ENCODE measurements at regions not wholly inside any gene's neighbourhood (a gene's known extent, or its start where the extent isn't known, plus 50 kb on each side); places are given as distances from the start of the nearest gene placed in this dataset.

DNA sequence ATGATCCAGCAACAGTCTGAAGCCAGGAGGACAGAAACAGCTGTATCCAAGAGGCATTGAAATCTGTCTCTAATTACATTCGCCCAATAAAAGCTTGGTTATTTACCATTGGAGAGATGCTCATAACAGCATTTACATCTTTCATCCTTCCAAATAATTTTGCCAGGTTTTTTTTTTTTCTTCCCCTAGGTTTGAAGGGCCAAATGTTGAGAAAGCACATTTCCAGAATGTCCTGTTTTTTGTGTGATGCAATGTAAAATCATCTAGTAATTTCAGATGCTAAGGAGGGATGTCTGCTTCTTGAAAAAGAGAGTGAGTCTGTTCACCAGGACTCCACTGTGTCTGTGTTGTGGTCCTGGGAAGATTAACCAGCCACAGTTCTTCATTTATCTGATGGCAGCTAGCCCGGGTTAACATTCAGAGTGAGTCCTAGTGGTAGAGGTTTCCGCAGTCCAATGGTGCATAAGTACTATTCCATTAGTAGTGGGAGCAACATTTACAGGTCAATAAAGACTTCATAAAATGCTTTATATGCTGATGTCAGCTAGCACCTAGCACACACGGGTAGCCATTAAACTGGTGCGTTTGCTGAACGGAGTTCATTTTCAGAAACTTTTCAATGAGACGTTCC is 406.8 kb downstream of the STIM2 start:
- no peak overlapping the region for H3K4me3 ChIP-seq (ENCODE audit: low read length in 2 of 2)
- Mint-ChIP-seq H3K4me3 (no peak overlapping the region), H3K9me3 (peaks cover 0 to 3% (median 0%) of the 10 kb centered on the region in 8 donors), H3K4me1 (no peaks in the 10 kb centered on the region), H3K27ac (no peak overlapping the region), H3K36me3 (no peaks in the 10 kb centered on the region), H3K27me3 (peaks cover 0 to 1% of the 10 kb centered on the region in 2 donors)
- DNase-seq = no peak
- no peaks in the 10 kb centered on the region for H3K9me3 ChIP-seq (ENCODE audit: control insufficient read depth in 1 of 2, low read length in 2 of 2)
- no peaks in the 10 kb centered on the region for H3K36me3 ChIP-seq (ENCODE audit: insufficient read depth, low read length)
- CTCF ChIA-PET (ENCODE audit: partially characterized antibody) = no interaction called here
- H3K4me1 ChIP-seq (ENCODE audit: insufficient read depth, low read length) = no peaks in the 10 kb centered on the region
- no peak overlapping the region for H3K27ac ChIP-seq (ENCODE audit: low read depth, low read length)
- intact Hi-C loops (cut with micrococcal nuclease) = no loop called here
- POLR2A ChIA-PET (ENCODE audit: partially characterized antibody) = no interaction called here
- H3K27me3 ChIP-seq (ENCODE audit: insufficient read depth, low read length) = no peaks in the 10 kb centered on the region

DNA sequence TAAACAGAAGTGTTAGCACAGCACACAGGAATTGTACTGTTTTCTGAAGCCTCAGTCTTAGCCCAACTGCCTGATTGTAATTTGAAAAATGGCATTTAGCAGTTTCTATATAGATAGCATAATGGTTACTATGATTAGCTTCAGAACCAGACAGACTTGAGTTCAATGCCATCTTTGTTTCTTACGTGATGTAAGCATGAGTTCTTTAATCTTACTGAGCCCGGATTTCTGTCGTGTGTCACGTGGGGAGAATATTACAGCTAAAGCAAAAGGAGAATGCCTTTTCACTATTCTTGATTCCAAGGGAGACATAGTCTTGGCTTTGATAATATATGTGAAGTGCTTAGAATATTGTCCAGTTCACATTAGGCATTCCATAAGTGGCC is 407.3 kb downstream of the STIM2 start:
- H3K4me3 Mint-ChIP-seq = no peak overlapping the region
- intact Hi-C loops (cut with micrococcal nuclease) = no loop called here
- peaks cover 0 to 3% (median 0%) of the 10 kb centered on the region in 8 donors for H3K9me3 Mint-ChIP-seq
- no peaks in the 10 kb centered on the region for H3K9me3 ChIP-seq (ENCODE audit: control insufficient read depth in 1 of 2, low read length in 2 of 2)
- no peaks in the 10 kb centered on the region for H3K27me3 ChIP-seq (ENCODE audit: insufficient read depth, low read length)
- ChIA-PET CTCF (ENCODE audit: partially characterized antibody) (no interaction called here), POLR2A (ENCODE audit: partially characterized antibody) (no interaction called here)
- no peak overlapping the region for H3K27ac ChIP-seq (ENCODE audit: low read depth, low read length)
- no peaks in the 10 kb centered on the region for H3K36me3 ChIP-seq (ENCODE audit: insufficient read depth, low read length)
- peaks cover 0 to 1% of the 10 kb centered on the region in 2 donors for H3K27me3 Mint-ChIP-seq
- no peak for DNase-seq
- no peak overlapping the region for H3K27ac Mint-ChIP-seq
- H3K4me3 ChIP-seq (ENCODE audit: low read length in 2 of 2) = no peak overlapping the region
- H3K36me3 Mint-ChIP-seq = no peaks in the 10 kb centered on the region
- no peaks in the 10 kb centered on the region for H3K4me1 ChIP-seq (ENCODE audit: insufficient read depth, low read length)
- H3K4me1 Mint-ChIP-seq = no peaks in the 10 kb centered on the region

GRCh38 chr4:27270435-27270834 is 409.8 kb downstream of the STIM2 start:
- POLR2A ChIA-PET (ENCODE audit: partially characterized antibody) = no interaction called here
- Mint-ChIP-seq H3K4me3 (no peak overlapping the region), H3K27me3 (peaks cover 0 to 1% of the 10 kb centered on the region in 2 donors), H3K36me3 (no peaks in the 10 kb centered on the region), H3K27ac (no peak overlapping the region), H3K4me1 (no peaks in the 10 kb centered on the region), H3K9me3 (peaks cover 0 to 3% (median 0%) of the 10 kb centered on the region in 8 donors)
- H3K27ac ChIP-seq (ENCODE audit: low read depth, low read length) = no peak overlapping the region
- H3K27me3 ChIP-seq (ENCODE audit: insufficient read depth, low read length) = no peaks in the 10 kb centered on the region
- CTCF ChIA-PET (ENCODE audit: partially characterized antibody) = no interaction called here
- H3K4me3 ChIP-seq (ENCODE audit: low read length in 2 of 2) = no peak overlapping the region
- H3K9me3 ChIP-seq (ENCODE audit: control insufficient read depth in 1 of 2, low read length in 2 of 2) = no peaks in the 10 kb centered on the region
- intact Hi-C loops (cut with micrococcal nuclease) = no loop called here
- H3K4me1 ChIP-seq (ENCODE audit: insufficient read depth, low read length) = no peaks in the 10 kb centered on the region
- DNase-seq = no peak
- no peaks in the 10 kb centered on the region for H3K36me3 ChIP-seq (ENCODE audit: insufficient read depth, low read length)

DNA sequence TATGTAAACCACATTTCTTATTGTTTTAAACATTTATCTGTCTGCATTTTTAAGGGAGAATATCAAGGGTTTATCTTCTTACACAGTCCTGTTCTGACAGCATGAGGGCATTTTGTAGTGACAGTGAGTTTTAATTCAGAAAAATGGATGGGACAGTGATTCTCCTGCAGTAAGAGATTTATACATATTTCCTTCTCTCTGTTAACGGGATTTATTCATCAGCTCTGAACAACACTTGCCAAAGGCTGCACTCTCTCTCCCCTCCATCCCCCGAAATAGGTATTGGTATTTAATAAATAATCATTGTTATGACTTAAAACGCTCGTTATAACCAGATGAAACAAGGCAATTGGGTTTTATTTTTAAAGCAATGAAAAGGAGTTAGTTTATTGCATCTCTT is 410.9 kb downstream of the STIM2 start:
- H3K4me1 Mint-ChIP-seq = no peaks in the 10 kb centered on the region
- H3K27me3 ChIP-seq (ENCODE audit: insufficient read depth, low read length) = no peaks in the 10 kb centered on the region
- ChIA-PET POLR2A (ENCODE audit: partially characterized antibody) (no interaction called here), CTCF (ENCODE audit: partially characterized antibody) (no interaction called here)
- no peak for DNase-seq
- H3K4me3 ChIP-seq (ENCODE audit: low read length in 2 of 2) = no peak overlapping the region
- no peak overlapping the region for H3K27ac Mint-ChIP-seq
- H3K4me1 ChIP-seq (ENCODE audit: insufficient read depth, low read length) = no peaks in the 10 kb centered on the region
- H3K27me3 Mint-ChIP-seq = peaks cover 0 to 1% of the 10 kb centered on the region in 2 donors
- intact Hi-C loops (cut with micrococcal nuclease) = no loop called here
- H3K36me3 Mint-ChIP-seq = no peaks in the 10 kb centered on the region
- no peak overlapping the region for H3K4me3 Mint-ChIP-seq
- no peak overlapping the region for H3K27ac ChIP-seq (ENCODE audit: low read depth, low read length)
- no peaks in the 10 kb centered on the region for H3K36me3 ChIP-seq (ENCODE audit: insufficient read depth, low read length)
- H3K9me3 ChIP-seq (ENCODE audit: control insufficient read depth in 1 of 2, low read length in 2 of 2) = no peaks in the 10 kb centered on the region
- H3K9me3 Mint-ChIP-seq = peaks cover 0 to 3% (median 0%) of the 10 kb centered on the region in 8 donors

- Mint-ChIP-seq H3K4me1 (no peaks in the 10 kb centered on the region), H3K36me3 (no peaks in the 10 kb centered on the region), H3K27me3 (peaks cover 0 to 1% of the 10 kb centered on the region in 2 donors), H3K4me3 (no peak overlapping the region), H3K27ac (no peak overlapping the region), H3K9me3 (peaks cover 0 to 4% (median 0%) of the 10 kb centered on the region in 8 donors)
- no peak for DNase-seq
- no peak overlapping the region for H3K4me3 ChIP-seq (ENCODE audit: low read length in 2 of 2)
- H3K9me3 ChIP-seq (ENCODE audit: control insufficient read depth in 1 of 2, low read length in 2 of 2) = no peaks in the 10 kb centered on the region
- ChIA-PET CTCF (ENCODE audit: partially characterized antibody) (no interaction called here), POLR2A (ENCODE audit: partially characterized antibody) (no interaction called here)
- H3K4me1 ChIP-seq (ENCODE audit: insufficient read depth, low read length) = no peaks in the 10 kb centered on the region
- intact Hi-C loops (cut with micrococcal nuclease) = no loop called here
- H3K27ac ChIP-seq (ENCODE audit: low read depth, low read length) = no peak overlapping the region
- no peaks in the 10 kb centered on the region for H3K27me3 ChIP-seq (ENCODE audit: insufficient read depth, low read length)
- no peaks in the 10 kb centered on the region for H3K36me3 ChIP-seq (ENCODE audit: insufficient read depth, low read length)
Measured at GRCh38 chr4:27272217-27272616, 411.6 kb downstream of the STIM2 start.

DNA sequence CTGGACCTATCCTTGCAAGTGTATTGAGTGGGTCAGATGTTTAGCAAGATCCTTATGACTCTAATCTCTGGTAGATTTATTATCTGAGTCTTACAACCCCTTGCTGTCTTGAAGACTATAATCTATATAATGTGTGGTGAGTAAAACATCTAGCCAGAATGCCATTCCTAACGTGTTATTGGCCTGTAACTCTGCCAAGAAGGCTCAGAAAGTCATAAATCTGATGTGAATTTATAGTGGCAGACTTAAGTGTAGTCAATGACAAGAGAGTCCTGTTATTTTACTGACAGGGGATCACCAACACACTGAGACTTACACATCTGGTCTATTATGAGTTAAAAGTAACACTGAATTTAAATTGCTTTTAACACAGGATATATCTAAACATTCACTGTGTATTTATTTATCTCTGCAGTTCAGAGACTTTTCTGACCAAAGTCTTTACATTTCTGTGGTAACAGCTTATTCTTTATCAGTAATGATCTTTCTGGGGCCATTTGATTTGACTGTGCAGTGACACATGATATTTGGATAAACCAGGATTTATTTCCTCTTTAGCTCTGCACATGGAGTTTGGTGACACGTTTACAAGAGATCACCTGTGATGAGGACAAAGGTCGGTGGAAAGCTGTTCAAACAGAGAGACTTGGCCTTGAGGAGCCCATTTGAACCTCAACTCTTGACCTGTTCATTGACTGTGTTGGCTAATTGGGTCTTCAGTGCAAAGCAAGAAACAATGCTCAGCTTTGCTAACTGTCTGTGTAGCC is 415.8 kb downstream of the STIM2 start:
- H3K9me3 ChIP-seq (ENCODE audit: control insufficient read depth in 1 of 2, low read length in 2 of 2) = no peaks in the 10 kb centered on the region
- no peaks in the 10 kb centered on the region for H3K27me3 ChIP-seq (ENCODE audit: insufficient read depth, low read length)
- H3K9me3 Mint-ChIP-seq = peaks cover 0 to 6% (median under 1%) of the 10 kb centered on the region in 8 donors
- H3K4me1 ChIP-seq (ENCODE audit: insufficient read depth, low read length) = no peaks in the 10 kb centered on the region
- H3K4me3 ChIP-seq (ENCODE audit: low read length in 2 of 2) = no peak overlapping the region
- no peaks in the 10 kb centered on the region for H3K36me3 ChIP-seq (ENCODE audit: insufficient read depth, low read length)
- ChIA-PET POLR2A (ENCODE audit: partially characterized antibody) (no interaction called here), CTCF (ENCODE audit: partially characterized antibody) (no interaction called here)
- H3K36me3 Mint-ChIP-seq = no peaks in the 10 kb centered on the region
- H3K4me1 Mint-ChIP-seq = no peaks in the 10 kb centered on the region
- no peak overlapping the region for H3K4me3 Mint-ChIP-seq
- H3K27ac Mint-ChIP-seq = no peak overlapping the region
- no peak overlapping the region for H3K27ac ChIP-seq (ENCODE audit: low read depth, low read length)
- intact Hi-C loops (cut with micrococcal nuclease) = no loop called here
- DNase-seq = no peak
- peaks cover 0 to 1% of the 10 kb centered on the region in 2 donors for H3K27me3 Mint-ChIP-seq

GRCh38 chr4:27278615-27279375 is 418.2 kb downstream of the STIM2 start:
- CTCF ChIA-PET (ENCODE audit: partially characterized antibody) = no interaction called here
- Histone ChIP-seq H3K27me3 (ENCODE audit: insufficient read depth, low read length) (no peaks in the 10 kb centered on the region), H3K36me3 (ENCODE audit: insufficient read depth, low read length) (no peaks in the 10 kb centered on the region), H3K4me1 (ENCODE audit: insufficient read depth, low read length) (no peaks in the 10 kb centered on the region), H3K9me3 (ENCODE audit: control insufficient read depth in 1 of 2, low read length in 2 of 2) (no peaks in the 10 kb centered on the region), H3K4me3 (ENCODE audit: low read length in 2 of 2) (no peak overlapping the region), H3K27ac (ENCODE audit: low read depth, low read length) (no peak overlapping the region)
- DNase-seq = no peak
- Mint-ChIP-seq H3K9me3 (peaks cover 0 to 6% (median 2%) of the 10 kb centered on the region in 8 donors), H3K27ac (no peak overlapping the region), H3K4me1 (no peaks in the 10 kb centered on the region), H3K27me3 (peaks cover 0 to 1% of the 10 kb centered on the region in 2 donors), H3K36me3 (no peaks in the 10 kb centered on the region), H3K4me3 (no peak overlapping the region)
- POLR2A ChIA-PET (ENCODE audit: partially characterized antibody) = no interaction called here
- intact Hi-C loops (cut with micrococcal nuclease) = no loop called here

Measured in CD4-positive, alpha-beta memory T cell (primary cell).